Thyroid gland (tissue), 4 donors: ENCODE measurements at regions not wholly inside any gene's neighbourhood (a gene's known extent, or its start where the extent isn't known, plus 50 kb on each side); places are given as distances from the start of the nearest gene placed in this dataset.

Experiments used
- CTCF ChIP-seq, 6 experiments: fragments of 200-600 bp in 3 of 6; fragments of 450-650 bp in 3 of 6; sonication (generic) in 3 of 6; IDR thresholded peaks; one replicate each; pipeline ENCODE4 v1.5.1; 2016 to 2019; ENCODE audit warnings: antibody characterized with exemption in 6 of 6, mild to moderate bottlenecking in 2 of 6, inconsistent platforms in 1 of 6, moderate library complexity in 1 of 6
- POLR2A ChIP-seq, 2 donors: fragments of 450-650 bp; IDR thresholded peaks; one replicate each; pipeline ENCODE4 v1.6.1; 2017; ENCODE audit warnings: antibody characterized with exemption in 2 of 2, mild to moderate bottlenecking in 2 of 2, moderate library complexity in 1 of 2

- TF ChIP-seq CTCF (IDR thresholded peaks at IDR 0.05) (no peak), POLR2A (IDR thresholded peaks at IDR 0.05) (no peak)
Measured at GRCh38 chr7:37592366-37592765, 91.2 kb upstream of the GPR141 start.
